GM18502 (cell line): ENCODE measurements at regions not wholly inside any gene's neighbourhood (a gene's known extent, or its start where the extent isn't known, plus 50 kb on each side); places are given as distances from the start of the nearest gene placed in this dataset.
"Not testable (repeated sequence)": the region's sequence is repeated elsewhere in the genome, so short reads cannot be mapped to it uniquely, and the experiment has no call there.

Experiments used
- ATAC-seq: cut with Tn5 transposase; IDR thresholded peaks from one replicate; pipeline ENCODE4 v1.9.1; 2021; ENCODE audit warnings: mild to moderate bottlenecking; ENCODE audit not compliant: unreplicated experiment, poor library complexity

DNA sequence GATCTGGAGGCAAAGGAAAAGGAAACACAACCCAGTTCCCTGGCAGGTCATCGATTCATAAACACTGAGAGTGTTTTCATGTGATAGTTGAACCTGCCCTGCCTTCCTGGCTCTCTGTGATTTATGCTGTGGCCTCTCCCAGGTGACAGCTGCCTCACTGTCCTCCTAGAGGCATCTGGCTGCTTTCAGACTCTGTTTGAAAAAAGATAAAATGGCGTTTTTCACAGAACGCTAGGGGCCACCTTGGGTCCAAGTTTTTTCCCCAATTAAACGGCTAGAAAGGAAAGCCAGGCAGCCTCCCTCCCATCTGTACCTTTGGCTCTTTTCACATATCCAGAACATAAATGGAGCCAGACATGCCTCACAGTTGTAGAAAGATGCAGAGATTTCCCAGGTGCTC, 252.6 kb upstream of the CCDC196 start:
- no peak for ATAC-seq

DNA sequence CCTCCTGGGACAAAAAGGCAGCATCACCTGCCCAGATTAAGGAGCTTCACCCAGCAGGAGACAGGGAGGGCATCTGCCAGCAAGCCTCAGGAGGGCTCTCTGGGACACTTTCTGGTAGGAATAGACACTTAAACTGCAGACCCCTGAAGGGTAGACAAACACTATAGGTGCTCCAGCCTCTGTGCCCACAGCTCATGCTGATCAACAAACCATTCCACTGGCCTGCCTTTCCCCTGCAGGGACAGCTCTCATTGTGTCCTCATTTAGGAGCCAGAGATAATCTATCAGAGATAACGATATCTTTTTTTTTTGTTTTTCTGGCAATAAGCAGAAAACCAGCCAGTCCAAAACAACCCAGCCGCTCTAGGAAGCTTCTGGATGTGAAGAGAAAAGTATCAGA, 251.8 kb upstream of the CCDC196 start:
- no peak for ATAC-seq

DNA sequence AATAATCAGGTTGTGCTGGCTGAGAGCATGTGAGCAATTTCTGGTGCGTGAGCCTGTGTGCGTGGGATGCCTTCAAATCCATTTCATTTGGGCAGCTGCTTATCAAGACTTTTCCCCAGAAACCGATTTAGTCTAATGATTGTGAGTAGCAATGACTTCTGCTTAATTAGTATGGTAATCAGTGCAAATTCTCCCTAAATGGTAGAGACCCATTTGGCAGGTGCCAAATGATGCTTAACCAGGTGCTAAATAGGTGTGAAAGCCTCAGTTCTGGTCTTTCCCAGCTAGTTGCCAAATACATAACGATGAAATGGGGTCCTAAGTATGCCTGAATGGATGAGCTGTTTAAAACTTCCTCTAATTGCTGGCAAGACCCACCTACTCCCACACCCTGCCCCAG, 248.4 kb upstream of the CCDC196 start:
- ATAC-seq: no peak

DNA sequence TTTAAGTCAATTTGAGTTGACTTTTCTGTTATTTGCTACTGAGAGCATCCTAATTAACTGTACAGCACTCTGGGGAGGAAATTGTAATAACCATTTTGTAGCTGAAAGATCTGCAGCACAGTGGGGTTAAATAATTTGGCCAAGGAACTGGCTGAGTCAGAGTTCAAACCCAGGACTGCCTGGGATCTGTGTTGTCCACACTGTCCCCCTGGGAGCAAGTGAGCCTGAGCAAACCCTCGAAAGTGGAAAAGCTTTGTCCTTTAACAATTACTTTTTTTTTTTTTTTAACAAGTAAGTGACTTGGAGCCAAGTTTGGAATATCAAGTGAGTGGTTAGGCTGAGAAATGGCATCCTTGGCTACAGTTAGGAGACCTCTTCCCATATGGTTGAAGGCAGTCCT, 247.2 kb upstream of the CCDC196 start:
- ATAC-seq: no peak

DNA sequence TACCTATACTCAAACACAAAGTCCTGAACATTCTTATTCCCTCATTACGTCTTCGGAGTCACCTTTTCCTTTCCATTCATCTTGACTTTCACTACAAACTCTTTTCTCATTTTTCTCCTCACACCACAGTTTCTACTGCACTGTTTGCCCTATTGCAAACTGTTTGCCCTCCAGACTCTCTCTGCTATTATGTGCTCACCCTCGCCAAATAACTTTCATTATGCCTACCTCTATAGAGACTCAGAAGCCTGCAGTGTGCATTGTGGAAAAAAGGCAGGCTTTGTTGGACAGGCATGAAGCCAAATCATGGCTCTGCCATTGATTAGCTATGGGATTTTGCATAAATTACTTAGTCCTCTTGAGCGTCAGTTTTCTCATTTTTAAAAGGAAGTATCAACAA, 246.6 kb upstream of the CCDC196 start:
- ATAC-seq: no peak

DNA sequence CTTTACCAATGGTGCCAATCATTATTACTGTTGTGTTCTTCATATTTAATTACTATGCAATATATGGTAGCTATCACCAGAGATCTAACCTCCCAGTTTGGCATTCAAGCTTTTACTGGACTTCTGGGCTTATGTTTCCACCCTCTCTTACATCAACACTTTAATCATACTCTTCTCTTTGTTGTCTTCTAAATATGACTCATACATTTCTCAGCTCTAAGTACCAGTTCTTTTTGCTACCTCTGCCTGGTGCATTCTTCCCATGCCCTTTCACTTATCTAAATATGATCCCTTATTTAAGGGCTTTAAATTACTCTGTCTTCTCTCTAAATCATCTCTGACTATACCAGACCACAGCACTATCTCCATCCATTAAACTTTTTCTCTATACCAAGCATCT, 246.1 kb upstream of the CCDC196 start:
- no peak for ATAC-seq

DNA sequence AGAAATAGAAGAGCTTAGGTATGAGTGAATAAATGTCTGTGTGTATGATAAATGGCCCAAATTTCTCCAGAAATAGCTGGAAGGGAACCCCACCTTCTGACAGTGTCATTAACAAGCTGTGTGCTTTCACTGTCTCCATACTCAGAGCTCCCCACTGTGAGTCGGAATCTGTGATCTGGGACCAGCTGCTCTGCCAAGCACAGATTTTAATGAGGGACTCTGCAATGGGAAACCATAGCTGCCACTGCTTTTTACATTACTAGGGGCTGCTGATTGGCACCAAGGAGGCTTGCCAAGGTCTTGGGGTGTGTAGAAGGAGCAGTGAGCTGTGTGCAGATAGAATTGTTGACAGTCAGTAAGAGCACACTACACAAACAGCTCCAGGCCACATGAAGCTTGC, 244.2 kb upstream of the CCDC196 start:
- no peak for ATAC-seq

DNA sequence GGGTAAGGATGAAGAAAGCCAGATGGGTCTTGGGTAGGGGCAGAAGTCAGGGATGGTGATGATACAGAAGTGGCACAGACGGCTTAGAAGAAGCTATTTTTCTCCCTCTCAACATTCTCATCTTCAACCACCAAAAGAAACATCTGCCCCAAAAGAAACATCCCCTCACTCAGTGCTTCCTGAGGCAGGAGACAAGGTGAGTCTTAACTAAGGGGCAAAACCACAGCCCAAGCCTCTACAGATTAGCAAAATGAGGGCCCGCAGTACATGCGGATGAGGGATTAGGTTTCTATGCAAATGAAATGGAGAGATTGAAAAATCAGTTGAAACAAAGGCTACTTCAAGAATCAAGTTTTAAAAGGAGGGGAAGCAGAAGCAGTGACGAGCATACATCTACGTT, 241.3 kb upstream of the CCDC196 start:
- no peak for ATAC-seq

DNA sequence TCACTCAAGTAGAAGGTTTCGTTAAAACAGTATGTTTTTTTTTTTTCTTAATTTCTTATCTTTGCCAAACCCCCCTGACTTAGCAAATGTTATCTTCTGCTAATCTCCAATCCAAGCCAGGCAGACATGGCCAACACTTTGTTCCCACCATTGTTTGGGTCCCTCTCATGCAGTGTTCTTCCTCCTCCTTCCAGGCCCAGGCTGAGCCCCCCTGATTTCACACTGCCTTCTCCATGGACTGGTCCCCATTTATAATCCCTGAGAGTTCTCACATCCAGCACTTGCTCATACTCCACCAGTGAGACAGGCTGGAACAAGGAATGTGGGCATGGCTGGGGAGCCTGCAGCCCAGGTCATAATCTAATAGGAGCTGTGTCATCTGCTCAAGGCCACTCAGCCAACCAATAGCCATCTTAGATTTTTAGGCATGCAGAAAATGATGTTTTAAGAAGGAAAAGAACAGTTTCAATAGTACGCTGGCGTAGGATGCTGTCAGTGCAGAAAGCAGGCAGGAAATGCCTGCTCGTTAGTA, 238.4 kb upstream of the CCDC196 start:
- ATAC-seq: no peak

DNA sequence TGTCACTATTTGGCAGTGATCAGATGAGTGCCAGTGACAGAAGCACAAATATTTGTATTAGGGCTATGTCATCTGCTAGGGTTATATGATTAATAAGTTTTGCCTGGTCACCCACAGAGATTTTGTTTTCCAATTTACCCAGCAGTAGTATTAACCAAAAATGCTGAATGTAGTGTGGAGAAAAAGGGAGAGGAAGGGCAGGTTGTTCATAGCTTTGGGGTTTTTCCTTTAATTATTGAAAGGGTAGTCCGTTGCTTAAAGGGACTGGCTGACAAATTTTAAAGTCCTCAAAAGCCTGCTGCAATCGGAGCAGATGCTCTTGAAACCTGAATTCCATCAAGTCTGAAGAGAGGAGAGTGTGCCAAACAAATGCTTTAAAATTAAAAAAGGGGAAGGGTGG, 237.9 kb upstream of the CCDC196 start:
- ATAC-seq: no peak

DNA sequence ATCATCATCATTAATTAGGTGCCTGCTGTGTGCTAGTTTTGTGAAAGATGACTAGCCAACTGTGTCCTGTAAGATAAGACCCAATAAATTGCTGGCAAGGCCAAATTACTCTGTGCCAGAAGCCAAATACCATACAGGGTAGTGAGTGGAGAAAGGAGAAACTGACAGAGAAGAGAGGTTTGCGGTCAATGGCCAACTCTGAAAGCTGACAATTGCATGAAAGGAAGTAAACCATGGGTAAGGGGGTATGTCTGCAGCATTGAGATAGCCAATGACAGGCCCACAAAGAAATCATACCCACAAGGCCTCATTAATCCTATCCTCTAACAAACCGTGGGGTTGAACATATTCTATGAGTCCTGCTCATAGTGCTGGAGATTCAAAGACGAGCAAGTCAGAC, 236.6 kb upstream of the CCDC196 start:
- no peak for ATAC-seq

DNA sequence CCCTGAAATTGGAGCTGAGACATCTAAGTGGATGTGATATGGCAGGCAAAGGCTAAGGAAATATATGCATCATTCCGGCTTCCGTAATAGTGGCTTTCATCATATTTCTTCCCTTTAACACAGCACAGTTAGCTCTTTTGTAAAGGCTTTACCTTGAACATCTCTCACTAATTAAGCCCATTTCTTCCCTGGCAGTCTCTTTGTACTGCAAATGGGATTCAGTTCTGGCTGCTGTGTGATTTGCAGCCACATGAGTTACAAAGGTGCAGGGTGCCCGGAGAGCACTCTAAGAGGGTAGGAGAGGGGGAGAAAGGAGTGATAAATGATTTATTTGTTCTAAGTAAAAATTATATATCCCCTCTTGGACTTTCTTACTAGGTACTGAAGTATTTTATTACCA, 232.1 kb upstream of the CCDC196 start:
- ATAC-seq: no peak

DNA sequence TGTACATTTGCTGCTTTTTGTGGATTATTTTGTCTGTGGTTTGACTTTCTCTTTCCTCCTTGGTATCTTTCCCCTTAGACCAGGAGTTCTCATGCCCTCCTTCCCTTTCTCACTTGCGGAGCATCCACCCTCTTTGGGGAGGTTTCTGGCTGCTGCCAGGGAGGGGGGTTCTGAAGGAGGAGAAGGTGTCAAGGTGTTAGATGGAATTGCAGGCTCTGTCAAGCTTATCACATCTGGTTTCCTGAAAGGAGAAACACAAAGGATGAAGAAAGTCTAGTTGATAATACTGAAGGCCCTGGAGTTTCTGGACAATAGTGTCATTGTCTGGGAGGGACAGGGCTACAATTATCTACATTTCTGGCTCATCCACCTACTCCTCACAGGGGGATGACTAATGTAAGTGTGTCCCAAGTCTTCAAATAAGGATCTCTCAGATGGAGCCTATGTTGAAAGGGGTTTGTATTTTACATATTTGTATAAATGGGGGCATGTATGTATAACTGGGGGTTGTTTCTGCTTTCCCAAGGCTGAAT, 217.3 kb upstream of the CCDC196 start:
- no peak for ATAC-seq

DNA sequence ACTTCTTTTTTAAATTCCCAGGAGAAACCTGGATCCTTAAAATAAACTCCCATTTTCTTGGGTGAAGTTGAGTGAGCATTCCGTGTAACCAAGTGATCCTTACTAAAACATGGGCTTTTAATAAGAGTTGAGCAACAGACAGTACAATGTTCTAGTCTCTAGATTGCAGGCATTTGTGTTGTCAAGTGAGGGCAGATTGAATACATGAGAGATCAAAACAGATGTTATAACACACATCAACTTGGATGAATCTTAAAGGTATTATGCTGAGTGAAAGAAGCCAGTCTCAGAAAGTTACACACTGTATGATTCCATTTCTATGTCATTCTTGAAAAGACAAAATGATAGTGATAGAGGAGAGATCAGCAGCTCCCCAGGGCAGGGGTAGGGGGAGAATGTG, 213.9 kb upstream of the CCDC196 start:
- ATAC-seq: no peak

DNA sequence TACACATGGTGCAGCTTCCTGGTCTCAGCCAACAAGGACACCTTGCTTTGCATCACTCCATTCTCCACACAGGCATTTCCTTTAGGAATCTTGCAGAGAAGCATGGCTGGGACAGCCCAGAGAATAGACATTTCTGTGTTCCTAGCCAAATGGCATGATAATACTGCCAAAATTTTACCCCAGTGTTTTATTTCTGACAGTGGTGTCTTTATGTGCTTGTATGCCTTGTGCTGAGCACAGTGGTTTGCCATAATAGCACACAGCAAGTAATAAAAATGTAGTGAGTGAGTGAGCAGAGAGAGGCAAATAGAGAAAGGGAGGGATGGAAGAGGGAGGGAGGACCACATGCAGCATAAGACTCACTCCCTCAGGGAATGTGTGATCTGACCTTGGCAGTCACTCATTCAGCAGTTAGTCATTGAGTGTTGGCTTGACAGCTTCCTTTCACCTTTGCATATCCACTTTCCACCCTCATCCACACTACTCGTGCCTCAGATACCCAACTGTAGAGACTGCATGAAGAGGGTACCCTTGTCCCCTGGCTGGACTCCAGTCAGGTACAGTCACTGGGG, 212.8 kb upstream of the CCDC196 start:
- ATAC-seq: no peak

DNA sequence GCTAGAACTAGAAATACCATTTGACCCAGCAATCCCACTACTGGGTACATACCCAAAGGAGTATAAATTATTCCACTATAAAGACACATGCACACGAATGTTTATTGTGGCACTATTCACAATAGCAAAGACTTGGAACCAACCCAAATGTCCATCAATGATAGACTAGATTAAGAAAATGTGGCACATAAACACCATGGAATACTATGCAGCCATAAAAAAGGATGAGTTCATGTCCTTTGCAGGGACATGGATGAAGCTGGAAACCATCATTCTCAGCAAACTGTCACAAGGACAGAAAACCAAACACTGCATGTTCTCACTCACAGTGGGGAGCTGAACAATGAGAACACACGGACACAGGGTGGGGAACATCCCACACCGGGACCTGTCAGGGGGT, 207.8 kb upstream of the CCDC196 start:
- ATAC-seq: not testable (repeated sequence)

DNA sequence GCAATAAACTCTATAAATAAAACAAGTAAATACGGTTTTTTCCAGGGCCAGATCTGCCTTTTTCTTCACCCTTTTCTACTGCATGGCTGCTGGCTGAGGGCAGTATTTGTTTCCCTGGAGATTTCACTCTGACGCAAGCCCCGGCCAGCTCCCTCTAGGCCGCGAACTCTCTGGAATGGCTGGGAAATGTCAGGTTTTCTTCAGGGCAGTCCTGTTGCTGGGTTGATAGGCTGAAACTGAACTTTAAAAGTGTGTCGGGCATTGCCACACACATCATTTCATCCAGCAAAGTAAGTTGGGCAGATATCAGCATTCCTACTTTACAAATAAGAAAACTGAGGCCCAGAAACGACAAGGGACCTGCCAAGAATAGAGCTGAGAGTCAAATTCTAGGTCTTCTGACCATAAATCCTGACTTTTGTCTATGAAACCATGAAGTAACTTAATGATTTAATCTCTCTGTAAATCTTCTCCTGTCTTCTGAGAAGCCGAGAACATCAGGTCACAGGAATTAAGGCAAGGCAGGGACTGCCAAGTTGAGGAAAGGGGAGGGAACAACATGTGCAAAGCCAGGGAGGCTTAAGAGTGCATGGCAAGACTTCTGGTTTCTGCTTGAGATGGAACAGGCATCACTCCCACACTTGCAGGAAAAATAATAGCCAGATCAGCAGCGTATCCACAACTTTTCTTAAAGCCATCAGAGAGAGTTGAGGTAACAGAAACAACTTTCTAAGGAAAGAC, 205.0 kb upstream of the CCDC196 start:
- no peak for ATAC-seq

DNA sequence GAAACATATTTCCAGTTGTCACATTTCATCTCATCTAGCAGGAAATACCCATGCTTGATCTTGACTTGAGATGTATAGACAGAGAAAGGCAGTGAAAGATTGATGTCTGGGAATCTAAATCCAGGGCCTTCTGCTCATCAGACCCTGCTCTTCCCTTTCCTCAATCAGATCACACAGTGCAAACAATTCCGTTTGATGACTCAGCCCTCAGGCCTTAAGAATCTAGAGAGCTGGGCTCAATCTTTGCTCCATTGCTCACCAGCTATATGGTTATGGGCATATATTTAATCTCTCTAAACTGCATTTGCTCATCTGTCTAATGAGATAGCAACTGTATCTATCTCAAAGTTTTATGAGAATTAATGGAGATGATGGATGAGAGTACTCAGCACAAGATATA, 201.8 kb upstream of the CCDC196 start:
- ATAC-seq: no peak

DNA sequence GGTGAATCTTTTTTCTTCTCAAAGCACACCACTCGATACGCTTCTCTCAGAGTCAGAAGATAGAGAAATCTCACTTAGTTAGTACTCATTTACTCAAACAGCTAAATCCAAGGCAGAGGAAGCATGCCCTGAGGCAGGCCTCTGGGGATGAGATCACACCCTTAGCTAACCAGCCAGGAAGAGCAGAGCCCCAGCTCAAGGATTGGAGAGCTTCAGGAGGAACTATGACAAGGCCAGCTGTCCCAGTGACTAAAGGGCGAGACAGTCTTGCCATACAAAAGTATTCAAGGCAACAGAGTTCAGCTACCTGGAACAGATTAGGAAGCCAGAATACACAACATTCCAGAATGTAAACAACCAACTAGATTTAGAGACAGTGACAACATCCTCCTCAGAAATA, 197.7 kb upstream of the CCDC196 start:
- no peak for ATAC-seq

DNA sequence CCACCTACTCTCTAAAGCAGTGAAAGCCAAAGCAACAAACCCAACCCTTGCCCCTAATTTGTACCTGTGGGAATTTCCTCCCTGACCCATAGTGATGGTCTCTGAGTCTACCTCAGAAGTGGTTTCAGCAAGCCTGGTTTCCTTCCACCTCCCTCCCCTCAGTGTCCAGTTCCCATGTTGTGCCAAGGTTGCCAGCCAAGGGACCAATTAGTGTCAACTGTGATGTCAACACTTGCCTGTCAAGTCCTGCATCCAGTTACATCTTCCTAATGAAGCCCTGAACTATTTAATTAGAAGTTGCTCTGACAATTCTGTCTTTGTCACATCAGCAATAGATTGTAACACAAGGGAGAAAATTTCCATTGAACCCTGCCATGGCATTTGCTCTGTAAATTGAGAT, 194.4 kb upstream of the CCDC196 start:
- no peak for ATAC-seq

DNA sequence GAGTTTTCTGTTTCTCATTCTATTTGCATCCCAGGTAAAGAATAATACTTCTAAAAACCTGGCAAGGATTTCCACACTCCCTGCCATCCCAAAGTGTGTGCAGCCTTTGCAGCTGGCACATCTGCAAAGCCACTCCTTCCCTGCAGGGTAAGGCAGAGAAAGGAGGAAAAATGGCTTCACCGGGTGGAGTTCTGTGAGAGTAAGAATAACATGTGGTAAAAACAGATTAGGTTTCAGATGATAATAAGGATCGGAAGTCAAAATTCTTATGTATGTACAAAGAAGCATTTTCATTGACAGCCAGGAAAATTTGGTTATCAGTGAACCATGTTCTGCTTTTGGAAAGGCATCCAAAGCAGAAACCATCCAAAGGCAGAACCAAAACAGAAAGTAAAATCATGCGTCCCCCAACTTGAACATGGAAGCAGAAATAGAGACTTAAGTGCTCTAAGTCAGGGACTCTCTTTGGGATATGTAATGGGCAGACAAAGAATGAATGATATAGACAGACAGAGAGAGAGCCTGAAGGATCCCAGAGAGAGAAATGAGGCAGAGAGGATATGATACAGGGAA, 192.6 kb upstream of the CCDC196 start:
- ATAC-seq: no peak

DNA sequence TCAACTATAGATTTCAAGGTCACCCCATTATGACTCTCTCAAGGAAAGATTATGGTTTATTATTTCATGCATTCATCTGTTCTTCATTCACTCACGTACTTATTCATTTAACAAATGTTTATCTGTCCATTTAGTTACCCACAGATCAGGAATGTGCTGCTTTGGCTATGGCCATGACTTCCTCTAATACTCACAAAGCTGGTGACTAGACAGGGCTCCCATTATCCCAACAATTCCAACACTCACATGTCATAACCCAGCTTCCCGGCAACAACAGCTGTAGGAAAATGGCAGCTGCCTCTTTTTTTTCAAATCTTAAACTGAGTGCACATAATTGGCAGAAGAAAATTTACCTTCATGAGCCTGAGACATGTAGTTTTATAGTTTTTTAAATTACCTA, 190.8 kb upstream of the CCDC196 start:
- no peak for ATAC-seq
